WTC11 (cell line): ENCODE measurements at regions not wholly inside any gene's neighbourhood (a gene's known extent, or its start where the extent isn't known, plus 50 kb on each side); places are given as distances from the start of the nearest gene placed in this dataset.

Source experiments
- ETV6 ChIP-seq: sonication (generic); formaldehyde crosslinking; IDR thresholded peaks from 2 replicates; pipeline ENCODE4 v1.8.1; 2022; ENCODE audit warnings: mild to moderate bottlenecking, missing genetic modification reagents
- MAX ChIP-seq: sonication (generic); formaldehyde crosslinking; IDR thresholded peaks from 2 replicates; pipeline ENCODE4 v1.8.0; 2022; ENCODE audit warnings: mild to moderate bottlenecking, missing genetic modification reagents
- ZMAT4 ChIP-seq: fragments of 250-450 bp; sonication (Bioruptor Pico); IDR thresholded peaks from 2 replicates; pipeline ENCODE4 v1.9.0; 2021; ENCODE audit warnings: mild to moderate bottlenecking
- ZNF425 ChIP-seq: fragments of 250-450 bp; sonication (Bioruptor Pico); conservative IDR thresholded peaks from 2 replicates; pipeline ENCODE4 v1.9.0; 2021; ENCODE audit warnings: mild to moderate bottlenecking
- TF ChIP-seq, protein P1 (sequence below): fragments of 200-600 bp; IDR thresholded peaks from 2 replicates; pipeline ENCODE4 v1.8.0; 2022; ENCODE audit warnings: antibody characterized with exemption

- TF ChIP-seq ZNF425 (CRISPR knock-in tag) = no peak
- TF ChIP-seq MAX (CRISPR knock-in tag) = no peak
- TF ChIP-seq, protein P1, sequence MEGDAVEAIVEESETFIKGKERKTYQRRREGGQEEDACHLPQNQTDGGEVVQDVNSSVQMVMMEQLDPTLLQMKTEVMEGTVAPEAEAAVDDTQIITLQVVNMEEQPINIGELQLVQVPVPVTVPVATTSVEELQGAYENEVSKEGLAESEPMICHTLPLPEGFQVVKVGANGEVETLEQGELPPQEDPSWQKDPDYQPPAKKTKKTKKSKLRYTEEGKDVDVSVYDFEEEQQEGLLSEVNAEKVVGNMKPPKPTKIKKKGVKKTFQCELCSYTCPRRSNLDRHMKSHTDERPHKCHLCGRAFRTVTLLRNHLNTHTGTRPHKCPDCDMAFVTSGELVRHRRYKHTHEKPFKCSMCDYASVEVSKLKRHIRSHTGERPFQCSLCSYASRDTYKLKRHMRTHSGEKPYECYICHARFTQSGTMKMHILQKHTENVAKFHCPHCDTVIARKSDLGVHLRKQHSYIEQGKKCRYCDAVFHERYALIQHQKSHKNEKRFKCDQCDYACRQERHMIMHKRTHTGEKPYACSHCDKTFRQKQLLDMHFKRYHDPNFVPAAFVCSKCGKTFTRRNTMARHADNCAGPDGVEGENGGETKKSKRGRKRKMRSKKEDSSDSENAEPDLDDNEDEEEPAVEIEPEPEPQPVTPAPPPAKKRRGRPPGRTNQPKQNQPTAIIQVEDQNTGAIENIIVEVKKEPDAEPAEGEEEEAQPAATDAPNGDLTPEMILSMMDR = no peak
- TF ChIP-seq ETV6 (CRISPR knock-in tag) = no peak
- TF ChIP-seq ZMAT4 (CRISPR knock-in tag) = no peak
Observed at GRCh38 chr1:224831501-224831900, 98.0 kb upstream of the DNAH14 start.
